ENCODE measurements at regions not wholly inside any gene's neighbourhood (a gene's known extent, or its start where the extent isn't known, plus 50 kb on each side); places are given as distances from the start of the nearest gene placed in this dataset.

DNA sequence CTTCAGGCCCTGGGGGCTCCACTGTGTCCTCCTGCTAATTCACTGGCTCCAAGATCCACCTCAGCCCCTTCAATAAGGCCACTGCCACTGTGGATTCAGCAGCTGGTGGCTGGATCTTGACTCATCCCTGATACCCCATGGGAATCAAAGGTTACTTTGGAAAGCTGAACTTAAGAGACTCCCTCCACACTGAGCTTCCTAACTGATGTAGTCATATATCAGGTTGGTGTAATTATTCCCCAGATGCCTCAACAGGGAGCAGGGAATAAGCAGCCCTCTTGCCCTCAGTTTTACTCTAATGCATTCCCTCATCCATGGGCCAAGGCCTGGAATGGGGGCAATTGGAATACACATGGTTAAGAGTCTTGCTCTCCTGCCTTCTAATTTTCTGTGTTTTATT lies 164.6 kb downstream of the FASLG start:
- no peaks in the 10 kb centered on the region for H4K20me1 ChIP-seq (ENCODE audit: control insufficient read depth, insufficient read depth, low read depth, low read length)

DNA sequence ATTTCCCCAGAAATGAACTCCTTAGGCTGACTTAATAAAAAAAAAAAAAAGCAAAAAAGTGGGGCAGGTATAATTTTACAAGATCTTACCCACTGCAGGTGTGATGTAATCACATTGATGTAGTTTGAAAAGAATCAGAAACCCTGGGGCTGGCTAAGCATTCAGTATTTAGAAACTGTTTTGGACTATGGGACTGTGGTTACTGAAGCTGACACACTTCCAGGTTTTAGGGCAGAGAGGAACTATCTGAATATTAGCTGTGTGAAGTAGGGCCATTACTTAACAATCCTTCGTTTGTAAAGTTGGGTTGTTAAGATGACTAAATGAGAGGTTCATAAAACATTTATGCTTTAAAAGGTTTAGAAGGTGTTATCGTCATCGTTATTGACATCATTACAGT lies 165.3 kb downstream of the FASLG start:
- H3K4me3 ChIP-seq (ENCODE audit: low read length) = no peak overlapping the region
- no peaks in the 10 kb centered on the region for H3K9me3 ChIP-seq (ENCODE audit: control insufficient read depth, insufficient read depth, low read length)
- H3K79me2 ChIP-seq (ENCODE audit: control insufficient read depth, low read length) = no peaks in the 10 kb centered on the region
- TF ChIP-seq, protein P1, sequence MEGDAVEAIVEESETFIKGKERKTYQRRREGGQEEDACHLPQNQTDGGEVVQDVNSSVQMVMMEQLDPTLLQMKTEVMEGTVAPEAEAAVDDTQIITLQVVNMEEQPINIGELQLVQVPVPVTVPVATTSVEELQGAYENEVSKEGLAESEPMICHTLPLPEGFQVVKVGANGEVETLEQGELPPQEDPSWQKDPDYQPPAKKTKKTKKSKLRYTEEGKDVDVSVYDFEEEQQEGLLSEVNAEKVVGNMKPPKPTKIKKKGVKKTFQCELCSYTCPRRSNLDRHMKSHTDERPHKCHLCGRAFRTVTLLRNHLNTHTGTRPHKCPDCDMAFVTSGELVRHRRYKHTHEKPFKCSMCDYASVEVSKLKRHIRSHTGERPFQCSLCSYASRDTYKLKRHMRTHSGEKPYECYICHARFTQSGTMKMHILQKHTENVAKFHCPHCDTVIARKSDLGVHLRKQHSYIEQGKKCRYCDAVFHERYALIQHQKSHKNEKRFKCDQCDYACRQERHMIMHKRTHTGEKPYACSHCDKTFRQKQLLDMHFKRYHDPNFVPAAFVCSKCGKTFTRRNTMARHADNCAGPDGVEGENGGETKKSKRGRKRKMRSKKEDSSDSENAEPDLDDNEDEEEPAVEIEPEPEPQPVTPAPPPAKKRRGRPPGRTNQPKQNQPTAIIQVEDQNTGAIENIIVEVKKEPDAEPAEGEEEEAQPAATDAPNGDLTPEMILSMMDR (IDR thresholded peaks at IDR 0.05; ENCODE audit: low read depth, low read length, poor library complexity, severe bottlenecking) = no peak
- no peak for TF ChIP-seq EZH2phosphoT487 (IDR thresholded peaks at IDR 0.05; ENCODE audit: borderline replicate concordance, low read length)
- no peaks in the 10 kb centered on the region for H3K27me3 ChIP-seq (ENCODE audit: control insufficient read depth, low read length)
- peaks cover 40% of the 10 kb centered on the region for H3K4me1 ChIP-seq (ENCODE audit: control insufficient read depth, low read length)
- no peak overlapping the region for H3K27ac ChIP-seq (ENCODE audit: low read depth, low read length)
- H3F3A ChIP-seq (ENCODE audit: control insufficient read depth, insufficient read depth) = peaks cover 12% of the 10 kb centered on the region
- H4K20me1 ChIP-seq (ENCODE audit: control insufficient read depth, insufficient read depth, low read depth, low read length) = no peaks in the 10 kb centered on the region
- H3K36me3 ChIP-seq (ENCODE audit: control insufficient read depth, low read length) = no peaks in the 10 kb centered on the region
- H3K4me2 ChIP-seq (ENCODE audit: low read length) = no peak overlapping the region
- H3K9me2 ChIP-seq (replicated peaks; ENCODE audit: control insufficient read depth, low read length) = no peaks in the 10 kb centered on the region

More for the DNA sequence above, 164.6 kb downstream of the FASLG start:
- H3K4me1 ChIP-seq (ENCODE audit: control insufficient read depth, low read length) = peaks cover 47% of the 10 kb centered on the region
- peaks cover 19% of the 10 kb centered on the region for H3F3A ChIP-seq (ENCODE audit: control insufficient read depth, insufficient read depth)
- H3K4me3 ChIP-seq (ENCODE audit: low read length) = no peak overlapping the region
- no peaks in the 10 kb centered on the region for H3K9me2 ChIP-seq (replicated peaks; ENCODE audit: control insufficient read depth, low read length)
- no peak for TF ChIP-seq EZH2phosphoT487 (IDR thresholded peaks at IDR 0.05; ENCODE audit: borderline replicate concordance, low read length)
- TF ChIP-seq, protein P1 (IDR thresholded peaks at IDR 0.05; ENCODE audit: low read depth, low read length, poor library complexity, severe bottlenecking) = no peak
- H3K36me3 ChIP-seq (ENCODE audit: control insufficient read depth, low read length) = no peaks in the 10 kb centered on the region
- H3K27me3 ChIP-seq (ENCODE audit: control insufficient read depth, low read length) = no peaks in the 10 kb centered on the region
- no peak overlapping the region for H3K4me2 ChIP-seq (ENCODE audit: low read length)
- H3K79me2 ChIP-seq (ENCODE audit: control insufficient read depth, low read length) = no peaks in the 10 kb centered on the region
- H3K27ac ChIP-seq (ENCODE audit: low read depth, low read length) = no peak overlapping the region
- H3K9me3 ChIP-seq (ENCODE audit: control insufficient read depth, insufficient read depth, low read length) = no peaks in the 10 kb centered on the region

DNA sequence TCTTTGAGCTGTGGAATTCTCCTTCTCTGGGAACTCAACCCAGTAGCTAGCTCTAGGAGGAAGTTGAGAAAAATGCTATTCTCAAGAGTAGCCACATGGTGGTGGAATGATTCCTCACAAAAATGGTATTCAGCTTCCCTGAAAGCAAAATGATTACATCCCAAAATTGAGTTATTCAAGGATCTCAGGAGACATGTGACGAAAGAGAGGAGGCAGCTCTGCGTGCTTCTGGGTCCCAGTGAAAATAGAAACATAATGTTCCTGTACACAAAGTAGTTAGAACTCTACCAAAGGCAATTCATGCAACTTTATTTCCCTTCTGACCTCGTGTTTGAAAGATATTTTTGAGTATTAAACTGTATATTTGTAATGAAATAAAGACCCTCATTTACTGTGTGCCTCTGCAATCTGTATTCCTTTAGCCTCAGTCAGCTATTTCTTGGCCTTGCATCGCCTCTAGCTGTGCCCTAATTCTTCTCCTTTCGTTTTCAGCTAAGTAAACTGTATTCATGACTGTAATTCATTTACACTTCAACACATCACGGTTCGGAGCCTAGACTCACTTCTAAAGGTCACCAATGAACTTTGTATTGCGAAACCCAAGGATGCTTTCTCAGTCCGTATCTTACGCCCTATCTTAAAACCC lies 167.3 kb downstream of the FASLG start:
- Histone ChIP-seq H3K4me3 (ENCODE audit: low read length) (no peak overlapping the region), H3K4me1 (ENCODE audit: control insufficient read depth, low read length) (peaks cover 20% of the 10 kb centered on the region), H3F3A (ENCODE audit: control insufficient read depth, insufficient read depth) (no peaks in the 10 kb centered on the region), H3K27ac (ENCODE audit: low read depth, low read length) (no peak overlapping the region), H3K79me2 (ENCODE audit: control insufficient read depth, low read length) (no peaks in the 10 kb centered on the region), H3K36me3 (ENCODE audit: control insufficient read depth, low read length) (no peaks in the 10 kb centered on the region), H4K20me1 (ENCODE audit: control insufficient read depth, insufficient read depth, low read depth, low read length) (no peaks in the 10 kb centered on the region), H3K9me3 (ENCODE audit: control insufficient read depth, insufficient read depth, low read length) (no peaks in the 10 kb centered on the region), H3K4me2 (ENCODE audit: low read length) (peak overlapping the region; percentile 20; the same call in 1 of the 2 replicates), H3K9me2 (replicated peaks; ENCODE audit: control insufficient read depth, low read length) (no peaks in the 10 kb centered on the region), H3K27me3 (ENCODE audit: control insufficient read depth, low read length) (no peaks in the 10 kb centered on the region)
- TF ChIP-seq EZH2phosphoT487 (IDR thresholded peaks at IDR 0.05; ENCODE audit: borderline replicate concordance, low read length) = no peak
- TF ChIP-seq, protein P1 (IDR thresholded peaks at IDR 0.05; ENCODE audit: low read depth, low read length, poor library complexity, severe bottlenecking) = peak; percentile 59
